ENCODE measurements at regions not wholly inside any gene's neighbourhood (a gene's known extent, or its start where the extent isn't known, plus 50 kb on each side); places are given as distances from the start of the nearest gene placed in this dataset.

GRCh38 chr13:56317841-56318240, 822.9 kb upstream of the PRR20A start:
- no TSS peak for BruUV-seq (replicated peaks)
- Histone ChIP-seq H3K9me1 (replicated peaks; ENCODE audit: control insufficient read depth, extremely low read depth, insufficient read depth, low read length) (no peaks in the 10 kb centered on the region), H3K27me3 (ENCODE audit: control insufficient read depth in 2 of 2, insufficient read depth in 2 of 2, low read length in 2 of 2) (no peaks in the 10 kb centered on the region), H3K27ac (ENCODE audit: insufficient read depth, low read depth, low read length) (no peak overlapping the region), H2AFZ (ENCODE audit: low read depth, low read length) (no peak overlapping the region), H3K79me2 (ENCODE audit: control insufficient read depth, insufficient read depth, low read length) (no peaks in the 10 kb centered on the region), H3K4me1 (ENCODE audit: control insufficient read depth, extremely low read depth, insufficient read depth, low read length) (no peaks in the 10 kb centered on the region), H3K4me2 (ENCODE audit: insufficient read depth, low read length) (no peak overlapping the region), H3K36me3 (ENCODE audit: control insufficient read depth in 2 of 2, extremely low read depth in 1 of 2, insufficient read depth in 2 of 2, low read length in 2 of 2) (no peaks in the 10 kb centered on the region), H3K9me3 (replicated peaks; ENCODE audit: control insufficient read depth, insufficient read depth, low read length) (no peaks in the 10 kb centered on the region), H3K4me3 (replicated peaks in 1 of 3; ENCODE audit: insufficient read depth in 1 of 3, low read depth in 1 of 3, low read length in 3 of 3) (no peak overlapping the region), H4K20me1 (replicated peaks; ENCODE audit: control insufficient read depth, extremely low read depth, insufficient read depth, low read length) (no peaks in the 10 kb centered on the region), H3K9ac (replicated peaks; ENCODE audit: extremely low read depth, insufficient read depth, low read length) (no peak overlapping the region)
- FAIRE-seq = no peak
- POLR2A ChIA-PET = no interaction called here
- TF ChIP-seq POLR2A (IDR thresholded peaks at IDR 0.05; ENCODE audit: low read depth, low read length) (no peak), CTCF (IDR thresholded peaks at IDR 0.05; ENCODE audit: extremely low read depth in 1 of 2, insufficient read depth in 1 of 2, low read depth in 1 of 2, low read length in 2 of 2) (no peak), POLR2AphosphoS5 (IDR thresholded peaks at IDR 0.05; ENCODE audit: insufficient read depth, low read depth, low read length) (no peak), MYC (IDR thresholded peaks at IDR 0.05; ENCODE audit: low read depth, low read length) (no peak), GATA2 (IDR thresholded peaks at IDR 0.05; ENCODE audit: insufficient read depth, insufficient read length, low read depth, low read length) (no peak)
- dilution Hi-C loops (cut with MboI; ENCODE audit: extremely low pct_ligation_motif_present, low sequenced_read_pairs) (no loop called here), intact Hi-C loops (cut with micrococcal nuclease) (no loop called here)
- DNase-seq (ENCODE audit: low read depth, low spot score) = no peak
- CTCF ChIA-PET = interaction anchor here (1.0 kb wide), 1 partner anchor 50 kb away, joined by 3 read pairs; no protein-coding TSS in a partner anchor

- no peaks in the 10 kb centered on the region for H3K27me3 ChIP-seq (ENCODE audit: control insufficient read depth in 2 of 2, insufficient read depth in 2 of 2, low read length in 2 of 2)
- dilution Hi-C loops (cut with MboI; ENCODE audit: extremely low pct_ligation_motif_present, low sequenced_read_pairs) = no loop called here
- no peaks in the 10 kb centered on the region for H3K4me1 ChIP-seq (ENCODE audit: control insufficient read depth, extremely low read depth, insufficient read depth, low read length)
- no peaks in the 10 kb centered on the region for H3K79me2 ChIP-seq (ENCODE audit: control insufficient read depth, insufficient read depth, low read length)
- no peaks in the 10 kb centered on the region for H3K9me3 ChIP-seq (replicated peaks; ENCODE audit: control insufficient read depth, insufficient read depth, low read length)
- no peaks in the 10 kb centered on the region for H3K36me3 ChIP-seq (ENCODE audit: control insufficient read depth in 2 of 2, extremely low read depth in 1 of 2, insufficient read depth in 2 of 2, low read length in 2 of 2)
- CTCF ChIA-PET = no interaction called here
- intact Hi-C loops (cut with micrococcal nuclease) = no loop called here
- BruUV-seq (replicated peaks) = no TSS peak
- FAIRE-seq (no peak), DNase-seq (ENCODE audit: low read depth, low spot score) (no peak)
- TF ChIP-seq POLR2AphosphoS5 (IDR thresholded peaks at IDR 0.05; ENCODE audit: insufficient read depth, low read depth, low read length) (no peak), MAX (IDR thresholded peaks at IDR 0.05; ENCODE audit: insufficient read depth, insufficient read length) (no peak), FOS (IDR thresholded peaks at IDR 0.05; ENCODE audit: borderline replicate concordance, insufficient read depth, low read length) (no peak), POLR2A (IDR thresholded peaks at IDR 0.05; ENCODE audit: low read depth, low read length) (no peak), EZH2 (IDR thresholded peaks at IDR 0.05; ENCODE audit: borderline replicate concordance, low read depth, low read length, severe bottlenecking) (no peak), GATA2 (IDR thresholded peaks at IDR 0.05; ENCODE audit: insufficient read depth, insufficient read length, low read depth, low read length) (no peak), CTCF (IDR thresholded peaks at IDR 0.05; ENCODE audit: extremely low read depth in 1 of 2, insufficient read depth in 1 of 2, low read depth in 1 of 2, low read length in 2 of 2) (no peak), MYC (IDR thresholded peaks at IDR 0.05; ENCODE audit: low read depth, low read length) (no peak), JUN (IDR thresholded peaks at IDR 0.05; ENCODE audit: borderline replicate concordance, insufficient read depth, insufficient read length, low read depth) (no peak)
- H3K4me3 ChIP-seq (replicated peaks in 1 of 3; ENCODE audit: insufficient read depth in 1 of 3, low read depth in 1 of 3, low read length in 3 of 3) = no peak overlapping the region
- no peak overlapping the region for H3K27ac ChIP-seq (ENCODE audit: insufficient read depth, low read depth, low read length)
- POLR2A ChIA-PET = no interaction called here
- no peaks in the 10 kb centered on the region for H4K20me1 ChIP-seq (replicated peaks; ENCODE audit: control insufficient read depth, extremely low read depth, insufficient read depth, low read length)
- no peak overlapping the region for H3K4me2 ChIP-seq (ENCODE audit: insufficient read depth, low read length)
- H2AFZ ChIP-seq (ENCODE audit: low read depth, low read length) = no peak overlapping the region
- no peak overlapping the region for H3K9ac ChIP-seq (replicated peaks; ENCODE audit: extremely low read depth, insufficient read depth, low read length)
- no peaks in the 10 kb centered on the region for H3K9me1 ChIP-seq (replicated peaks; ENCODE audit: control insufficient read depth, extremely low read depth, insufficient read depth, low read length)
These were observed 808.0 kb upstream of the PRR20A start for GRCh38 chr13:56332671-56333070.
